ENCODE measurements at regions not wholly inside any gene's neighbourhood (a gene's known extent, or its start where the extent isn't known, plus 50 kb on each side); places are given as distances from the start of the nearest gene placed in this dataset.

DNA sequence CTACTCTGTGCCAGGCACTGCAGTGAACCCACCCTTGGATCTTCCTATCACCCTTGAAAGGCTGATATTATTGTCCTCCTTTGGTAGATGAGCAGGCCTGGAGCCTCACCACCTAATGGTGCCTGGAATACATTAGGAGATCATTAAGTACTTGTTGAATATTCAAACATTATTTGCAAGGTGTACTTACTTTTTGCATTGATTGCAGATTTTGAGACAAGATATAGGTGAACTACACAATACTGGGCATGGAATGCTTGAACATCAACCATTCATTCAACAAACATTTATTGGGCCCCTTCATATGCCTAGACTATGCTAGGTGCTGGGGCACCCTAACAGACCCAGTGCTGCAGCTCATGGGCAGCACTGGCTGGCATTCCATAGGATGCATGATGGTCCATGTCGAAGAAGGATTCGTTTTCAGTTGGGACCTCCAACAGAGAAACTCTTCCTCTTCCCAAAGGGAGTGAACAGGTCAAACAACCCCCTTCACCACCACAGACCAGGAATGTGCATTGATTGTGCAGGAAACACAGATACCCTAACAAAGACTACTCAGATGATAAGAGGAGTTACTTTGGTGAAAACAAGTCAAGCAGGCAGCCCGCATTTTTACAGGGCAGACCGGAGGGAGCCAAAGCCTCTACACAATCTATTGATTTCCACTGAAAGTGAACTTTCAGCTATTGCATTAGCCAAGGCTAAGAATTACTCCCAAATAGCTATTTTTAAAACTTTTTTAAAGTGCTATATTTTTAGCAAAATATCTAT lies 149.6 kb upstream of the SH3BP4 start:
- no peaks in the 10 kb centered on the region for H4K20me1 ChIP-seq (ENCODE audit: control insufficient read depth, insufficient read depth)
- H3K9me3 ChIP-seq (replicated peaks; ENCODE audit: control insufficient read depth, insufficient read depth, low read length) = no peaks in the 10 kb centered on the region
- H3K36me3 ChIP-seq (ENCODE audit: control insufficient read depth in 2 of 2, insufficient read depth in 2 of 2, low read length in 1 of 2) = no peaks in the 10 kb centered on the region
- no peak overlapping the region for H3K9ac ChIP-seq (ENCODE audit: control insufficient read depth, insufficient read depth, low read length)
- DNase-seq (ENCODE audit: low read depth, low spot score) = no peak
- H3K79me2 ChIP-seq (ENCODE audit: control insufficient read depth, insufficient read depth, low read length) = no peaks in the 10 kb centered on the region
- no peak overlapping the region for H3K4me3 ChIP-seq
- no peaks in the 10 kb centered on the region; a peak in 2 of 4 replicates for H3K27me3 ChIP-seq (replicated peaks in 1 of 2; ENCODE audit: control insufficient read depth in 2 of 2, insufficient read depth in 2 of 2, low read length in 1 of 2)
- FAIRE-seq = no peak
- WGBS (ENCODE audit: insufficient coverage, insufficient replicate concordance, low lambda C conversion rate, missing lambda C conversion rate) = 37% methylated on average over 4 of the region's 4 CpGs
- SMC1A ChIA-PET (ENCODE audit: uncharacterized antibody, unreplicated experiment) = no interaction called here
- BruUV-seq (replicated peaks) = no TSS peak
- CTCF ChIA-PET = no interaction called here
- RAD21 ChIA-PET (ENCODE audit: unreplicated experiment) = no interaction called here
- in situ Hi-C loops (cut with MboI) = no loop called here
- no peaks in the 10 kb centered on the region for H3K4me1 ChIP-seq (ENCODE audit: control insufficient read depth, insufficient read depth, low read length)
- TF ChIP-seq, protein P1, sequence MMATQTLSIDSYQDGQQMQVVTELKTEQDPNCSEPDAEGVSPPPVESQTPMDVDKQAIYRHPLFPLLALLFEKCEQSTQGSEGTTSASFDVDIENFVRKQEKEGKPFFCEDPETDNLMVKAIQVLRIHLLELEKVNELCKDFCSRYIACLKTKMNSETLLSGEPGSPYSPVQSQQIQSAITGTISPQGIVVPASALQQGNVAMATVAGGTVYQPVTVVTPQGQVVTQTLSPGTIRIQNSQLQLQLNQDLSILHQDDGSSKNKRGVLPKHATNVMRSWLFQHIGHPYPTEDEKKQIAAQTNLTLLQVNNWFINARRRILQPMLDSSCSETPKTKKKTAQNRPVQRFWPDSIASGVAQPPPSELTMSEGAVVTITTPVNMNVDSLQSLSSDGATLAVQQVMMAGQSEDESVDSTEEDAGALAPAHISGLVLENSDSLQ (IDR thresholded peaks at IDR 0.05) = no peak
- TF ChIP-seq SUPT20H (IDR thresholded peaks at IDR 0.05; ENCODE audit: borderline replicate concordance, control insufficient read depth, low read depth, low read length) (no peak), POLR2AphosphoS2 (IDR thresholded peaks at IDR 0.05; ENCODE audit: low read depth, low read length) (no peak), TARDBP (IDR thresholded peaks at IDR 0.05; ENCODE audit: borderline replicate concordance) (no peak)
- TF ChIP-seq, protein P2, sequence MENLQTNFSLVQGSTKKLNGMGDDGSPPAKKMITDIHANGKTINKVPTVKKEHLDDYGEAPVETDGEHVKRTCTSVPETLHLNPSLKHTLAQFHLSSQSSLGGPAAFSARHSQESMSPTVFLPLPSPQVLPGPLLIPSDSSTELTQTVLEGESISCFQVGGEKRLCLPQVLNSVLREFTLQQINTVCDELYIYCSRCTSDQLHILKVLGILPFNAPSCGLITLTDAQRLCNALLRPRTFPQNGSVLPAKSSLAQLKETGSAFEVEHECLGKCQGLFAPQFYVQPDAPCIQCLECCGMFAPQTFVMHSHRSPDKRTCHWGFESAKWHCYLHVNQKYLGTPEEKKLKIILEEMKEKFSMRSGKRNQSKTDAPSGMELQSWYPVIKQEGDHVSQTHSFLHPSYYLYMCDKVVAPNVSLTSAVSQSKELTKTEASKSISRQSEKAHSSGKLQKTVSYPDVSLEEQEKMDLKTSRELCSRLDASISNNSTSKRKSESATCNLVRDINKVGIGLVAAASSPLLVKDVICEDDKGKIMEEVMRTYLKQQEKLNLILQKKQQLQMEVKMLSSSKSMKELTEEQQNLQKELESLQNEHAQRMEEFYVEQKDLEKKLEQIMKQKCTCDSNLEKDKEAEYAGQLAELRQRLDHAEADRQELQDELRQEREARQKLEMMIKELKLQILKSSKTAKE (IDR thresholded peaks at IDR 0.05; ENCODE audit: low read depth, poor library complexity, severe bottlenecking) = no peak
- intact Hi-C loops (cut with micrococcal nuclease; ENCODE audit: unreplicated experiment) = no loop called here
- ATAC-seq = no peak
- H3K4me2 ChIP-seq (ENCODE audit: control insufficient read depth, insufficient read depth) = no peak overlapping the region
- no peak overlapping the region for H2AFZ ChIP-seq (ENCODE audit: control insufficient read depth, low read depth, low read length)
- H3K27ac ChIP-seq (ENCODE audit: control insufficient read depth, insufficient read depth) = no peak overlapping the region
- POLR2A ChIA-PET = no interaction called here
